Thyroid gland (tissue), 4 donors: ENCODE measurements at regions not wholly inside any gene's neighbourhood (a gene's known extent, or its start where the extent isn't known, plus 50 kb on each side); places are given as distances from the start of the nearest gene placed in this dataset.

Experiments used
- CTCF ChIP-seq, 6 experiments: fragments of 200-600 bp in 3 of 6; fragments of 450-650 bp in 3 of 6; sonication (generic) in 3 of 6; IDR thresholded peaks; one replicate each; pipeline ENCODE4 v1.5.1; 2016 to 2019; ENCODE audit warnings: antibody characterized with exemption in 6 of 6, mild to moderate bottlenecking in 2 of 6, inconsistent platforms in 1 of 6, moderate library complexity in 1 of 6
- POLR2A ChIP-seq, 2 donors: fragments of 450-650 bp; IDR thresholded peaks; one replicate each; pipeline ENCODE4 v1.6.1; 2017; ENCODE audit warnings: antibody characterized with exemption in 2 of 2, mild to moderate bottlenecking in 2 of 2, moderate library complexity in 1 of 2

GRCh38 chr3:56980243-56980642, 80.2 kb upstream of the SPATA12 start:
- TF ChIP-seq CTCF (IDR thresholded peaks at IDR 0.05) (no peak), POLR2A (IDR thresholded peaks at IDR 0.05) (no peak)
